ENCODE measurements at regions not wholly inside any gene's neighbourhood (a gene's known extent, or its start where the extent isn't known, plus 50 kb on each side); places are given as distances from the start of the nearest gene placed in this dataset.

GRCh38 chr17:73863761-73864535, 219.7 kb upstream of the SDK2 start:
- TF ChIP-seq EP300 (IDR thresholded peaks at IDR 0.05), result no peak
- TF ChIP-seq, protein P1, sequence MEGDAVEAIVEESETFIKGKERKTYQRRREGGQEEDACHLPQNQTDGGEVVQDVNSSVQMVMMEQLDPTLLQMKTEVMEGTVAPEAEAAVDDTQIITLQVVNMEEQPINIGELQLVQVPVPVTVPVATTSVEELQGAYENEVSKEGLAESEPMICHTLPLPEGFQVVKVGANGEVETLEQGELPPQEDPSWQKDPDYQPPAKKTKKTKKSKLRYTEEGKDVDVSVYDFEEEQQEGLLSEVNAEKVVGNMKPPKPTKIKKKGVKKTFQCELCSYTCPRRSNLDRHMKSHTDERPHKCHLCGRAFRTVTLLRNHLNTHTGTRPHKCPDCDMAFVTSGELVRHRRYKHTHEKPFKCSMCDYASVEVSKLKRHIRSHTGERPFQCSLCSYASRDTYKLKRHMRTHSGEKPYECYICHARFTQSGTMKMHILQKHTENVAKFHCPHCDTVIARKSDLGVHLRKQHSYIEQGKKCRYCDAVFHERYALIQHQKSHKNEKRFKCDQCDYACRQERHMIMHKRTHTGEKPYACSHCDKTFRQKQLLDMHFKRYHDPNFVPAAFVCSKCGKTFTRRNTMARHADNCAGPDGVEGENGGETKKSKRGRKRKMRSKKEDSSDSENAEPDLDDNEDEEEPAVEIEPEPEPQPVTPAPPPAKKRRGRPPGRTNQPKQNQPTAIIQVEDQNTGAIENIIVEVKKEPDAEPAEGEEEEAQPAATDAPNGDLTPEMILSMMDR (IDR thresholded peaks at IDR 0.05), result no peak
